Sigmoid colon (tissue), 4 donors: ENCODE measurements at regions not wholly inside any gene's neighbourhood (a gene's known extent, or its start where the extent isn't known, plus 50 kb on each side); places are given as distances from the start of the nearest gene placed in this dataset.

Source experiments
- CTCF ChIP-seq, 4 experiments: fragments of 450-650 bp in 3 of 4; fragments of 200-600 bp in 1 of 4; IDR thresholded peaks; one replicate each; pipeline ENCODE4 v1.5.1; 2016 to 2019; ENCODE audit warnings: antibody characterized with exemption in 4 of 4, mild to moderate bottlenecking in 3 of 4, moderate library complexity in 2 of 4
- EP300 ChIP-seq, 4 donors: sonication (generic); formaldehyde crosslinking; IDR thresholded peaks; one replicate each; pipeline ENCODE4 v1.6.1; 2017; ENCODE audit warnings: antibody characterized with exemption in 4 of 4
- POLR2A ChIP-seq, 2 donors: fragments of 450-650 bp; IDR thresholded peaks; one replicate each; pipeline ENCODE4 v1.6.1; 2016; ENCODE audit warnings: antibody characterized with exemption in 2 of 2, mild to moderate bottlenecking in 2 of 2, moderate library complexity in 2 of 2

DNA sequence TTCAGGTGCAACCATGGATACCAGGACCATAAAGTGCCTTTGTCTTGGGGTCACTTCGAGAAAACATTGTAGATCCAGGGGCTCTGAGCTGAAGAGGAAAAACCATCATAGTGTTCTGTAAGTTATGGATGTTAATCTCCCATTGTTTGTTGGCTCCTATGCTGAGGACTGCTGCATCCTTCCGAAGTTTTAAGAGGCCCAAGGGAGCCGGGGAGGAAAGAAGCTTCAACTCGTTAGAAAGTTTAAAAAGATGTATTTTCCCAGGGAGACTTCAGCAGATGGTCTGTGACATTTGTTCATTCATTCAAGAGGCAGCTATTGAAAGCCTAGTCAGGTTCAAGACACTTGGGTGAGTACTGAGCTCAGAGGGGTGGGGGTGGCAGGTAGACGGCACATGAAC, 378.8 kb upstream of the TBX3 start:
- TF ChIP-seq CTCF (IDR thresholded peaks at IDR 0.05), result no peak
- no peak for TF ChIP-seq POLR2A (IDR thresholded peaks at IDR 0.05)
- TF ChIP-seq EP300 (IDR thresholded peaks at IDR 0.05), result no peak
